Right lung (tissue), 2 donors: ENCODE measurements at regions not wholly inside any gene's neighbourhood (a gene's known extent, or its start where the extent isn't known, plus 50 kb on each side); places are given as distances from the start of the nearest gene placed in this dataset.

ENCODE experiments used
- DNase-seq, 2 donors: peaks; one replicate each; pipeline ENCODE4 v3.0.0-alpha.2; 2013

GRCh38 chr2:128401680-128402079, 83.0 kb upstream of the HS6ST1 start:
- DNase-seq = no peak

- no peak for DNase-seq
These were observed 84.4 kb upstream of the HS6ST1 start for GRCh38 chr2:128402911-128403670.

- no peak for DNase-seq
These were observed 85.4 kb upstream of the HS6ST1 start for GRCh38 chr2:128403814-128404708.

GRCh38 chr2:128404709-128405466, 86.2 kb upstream of the HS6ST1 start:
- DNase-seq = no peak

GRCh38 chr2:128405467-128405900, 86.8 kb upstream of the HS6ST1 start:
- DNase-seq = no peak

- no peak for DNase-seq
These were observed 87.4 kb upstream of the HS6ST1 start for GRCh38 chr2:128405981-128406613.

- no peak for DNase-seq
These were observed 88.3 kb upstream of the HS6ST1 start for GRCh38 chr2:128406736-128407554.

GRCh38 chr2:128408349-128409305, 90.0 kb upstream of the HS6ST1 start:
- no peak for DNase-seq

GRCh38 chr2:128409326-128410034, 90.8 kb upstream of the HS6ST1 start:
- DNase-seq = no peak

- no peak for DNase-seq
These were observed 91.5 kb upstream of the HS6ST1 start for GRCh38 chr2:128410035-128410757.

GRCh38 chr2:128410758-128411215, 92.1 kb upstream of the HS6ST1 start:
- DNase-seq = no peak

GRCh38 chr2:128411431-128411830, 92.8 kb upstream of the HS6ST1 start:
- no peak for DNase-seq

GRCh38 chr2:128412181-128412871, 93.7 kb upstream of the HS6ST1 start:
- DNase-seq = no peak

GRCh38 chr2:128413014-128413717, 94.5 kb upstream of the HS6ST1 start:
- DNase-seq = no peak

- DNase-seq = no peak
These were observed 95.2 kb upstream of the HS6ST1 start for GRCh38 chr2:128413718-128414341.

- DNase-seq = no peak
These were observed 95.7 kb upstream of the HS6ST1 start for GRCh38 chr2:128414351-128414750.
